Osteoblast (primary cell): ENCODE measurements at regions not wholly inside any gene's neighbourhood (a gene's known extent, or its start where the extent isn't known, plus 50 kb on each side); places are given as distances from the start of the nearest gene placed in this dataset.

Experiments used
- DNase-seq: peaks from one replicate; pipeline ENCODE4 v3.0.0; 2011; ENCODE audit warnings: low spot score, mixed read lengths; ENCODE audit not compliant: insufficient read length; ENCODE audit errors: missing footprints
- H2AFZ ChIP-seq: 2 replicates; pipeline ENCODE4 v1.6.0; 2011; ENCODE audit warnings: mild to moderate bottlenecking, low read length
- H3K27ac ChIP-seq: 2 replicates; pipeline ENCODE4 v1.5.1; 2011; ENCODE audit warnings: mild to moderate bottlenecking, low read depth, low read length, moderate library complexity
- H3K27me3 ChIP-seq: 2 replicates; pipeline ENCODE4 v1.6.0; 2012; ENCODE audit warnings: mild to moderate bottlenecking, control low read depth, inconsistent platforms, low read length, moderate library complexity; ENCODE audit not compliant: insufficient read depth
- H3K36me3 ChIP-seq: 2 replicates; pipeline ENCODE4 v1.5.1; 2011; ENCODE audit warnings: mild to moderate bottlenecking, low read length, control low read depth, moderate library complexity; ENCODE audit not compliant: insufficient read depth
- H3K4me1 ChIP-seq: 2 replicates; pipeline ENCODE4 v1.5.1; 2011; ENCODE audit warnings: mild to moderate bottlenecking, low read length, control low read depth, moderate library complexity; ENCODE audit not compliant: insufficient read depth
- H3K4me2 ChIP-seq: 2 replicates; pipeline ENCODE4 v1.6.0; 2011; ENCODE audit warnings: mild to moderate bottlenecking, low read length; ENCODE audit not compliant: insufficient read depth
- H3K4me3 ChIP-seq: fragments of 200-600 bp; sonication (generic); 3 replicates; pipeline ENCODE4 v1.5.1; 2012; ENCODE audit warnings: mild to moderate bottlenecking, low read length, inconsistent platforms; ENCODE audit not compliant: insufficient read depth
- H3K79me2 ChIP-seq: 2 replicates; pipeline ENCODE4 v1.6.0; 2012; ENCODE audit warnings: mild to moderate bottlenecking, low read length, control low read depth, inconsistent platforms; ENCODE audit not compliant: insufficient read depth
- H3K9me3 ChIP-seq: 2 replicates; pipeline ENCODE4 v1.5.1; 2011; ENCODE audit warnings: low read depth, low read length, control low read depth
- H4K20me1 ChIP-seq: 2 replicates; pipeline ENCODE4 v1.6.0; 2012; ENCODE audit warnings: mild to moderate bottlenecking, low read length, control low read depth; ENCODE audit not compliant: insufficient read depth
- TF ChIP-seq, protein P1 (sequence below): IDR thresholded peaks from 2 replicates; pipeline ENCODE4 v1.5.1; 2011; ENCODE audit warnings: mild to moderate bottlenecking, low read depth, low read length, moderate library complexity; ENCODE audit errors: extremely low read depth

DNA sequence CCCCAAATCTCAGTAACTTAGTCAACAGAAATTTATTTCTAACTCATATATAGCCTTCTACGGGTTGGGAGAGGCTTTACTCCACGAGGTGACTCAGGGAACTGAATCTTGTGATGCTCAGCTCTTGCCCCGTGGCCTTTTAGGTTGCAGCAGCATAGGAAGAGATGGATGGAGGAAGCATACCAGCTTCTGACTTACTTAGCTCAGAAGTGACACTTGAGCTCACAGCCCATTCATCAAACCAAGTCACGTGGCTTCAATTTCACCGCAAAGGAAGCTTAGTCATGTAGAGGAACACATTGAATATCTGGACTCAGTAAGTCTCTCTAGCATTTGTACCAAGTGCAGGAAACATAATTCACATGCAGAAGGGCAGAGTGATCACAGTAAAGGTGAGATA is 124.1 kb upstream of the KCNN2 start:
- peaks cover 2% of the 10 kb centered on the region for H3K9me3 ChIP-seq
- no peak for DNase-seq
- H4K20me1 ChIP-seq = no peaks in the 10 kb centered on the region
- no peak overlapping the region for H3K27ac ChIP-seq
- TF ChIP-seq, protein P1, sequence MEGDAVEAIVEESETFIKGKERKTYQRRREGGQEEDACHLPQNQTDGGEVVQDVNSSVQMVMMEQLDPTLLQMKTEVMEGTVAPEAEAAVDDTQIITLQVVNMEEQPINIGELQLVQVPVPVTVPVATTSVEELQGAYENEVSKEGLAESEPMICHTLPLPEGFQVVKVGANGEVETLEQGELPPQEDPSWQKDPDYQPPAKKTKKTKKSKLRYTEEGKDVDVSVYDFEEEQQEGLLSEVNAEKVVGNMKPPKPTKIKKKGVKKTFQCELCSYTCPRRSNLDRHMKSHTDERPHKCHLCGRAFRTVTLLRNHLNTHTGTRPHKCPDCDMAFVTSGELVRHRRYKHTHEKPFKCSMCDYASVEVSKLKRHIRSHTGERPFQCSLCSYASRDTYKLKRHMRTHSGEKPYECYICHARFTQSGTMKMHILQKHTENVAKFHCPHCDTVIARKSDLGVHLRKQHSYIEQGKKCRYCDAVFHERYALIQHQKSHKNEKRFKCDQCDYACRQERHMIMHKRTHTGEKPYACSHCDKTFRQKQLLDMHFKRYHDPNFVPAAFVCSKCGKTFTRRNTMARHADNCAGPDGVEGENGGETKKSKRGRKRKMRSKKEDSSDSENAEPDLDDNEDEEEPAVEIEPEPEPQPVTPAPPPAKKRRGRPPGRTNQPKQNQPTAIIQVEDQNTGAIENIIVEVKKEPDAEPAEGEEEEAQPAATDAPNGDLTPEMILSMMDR = no peak
- no peaks in the 10 kb centered on the region for H3K27me3 ChIP-seq
- no peak overlapping the region for H2AFZ ChIP-seq
- no peaks in the 10 kb centered on the region for H3K4me1 ChIP-seq
- no peak overlapping the region for H3K4me2 ChIP-seq
- no peaks in the 10 kb centered on the region for H3K79me2 ChIP-seq
- no peak overlapping the region for H3K4me3 ChIP-seq
- H3K36me3 ChIP-seq = no peaks in the 10 kb centered on the region

DNA sequence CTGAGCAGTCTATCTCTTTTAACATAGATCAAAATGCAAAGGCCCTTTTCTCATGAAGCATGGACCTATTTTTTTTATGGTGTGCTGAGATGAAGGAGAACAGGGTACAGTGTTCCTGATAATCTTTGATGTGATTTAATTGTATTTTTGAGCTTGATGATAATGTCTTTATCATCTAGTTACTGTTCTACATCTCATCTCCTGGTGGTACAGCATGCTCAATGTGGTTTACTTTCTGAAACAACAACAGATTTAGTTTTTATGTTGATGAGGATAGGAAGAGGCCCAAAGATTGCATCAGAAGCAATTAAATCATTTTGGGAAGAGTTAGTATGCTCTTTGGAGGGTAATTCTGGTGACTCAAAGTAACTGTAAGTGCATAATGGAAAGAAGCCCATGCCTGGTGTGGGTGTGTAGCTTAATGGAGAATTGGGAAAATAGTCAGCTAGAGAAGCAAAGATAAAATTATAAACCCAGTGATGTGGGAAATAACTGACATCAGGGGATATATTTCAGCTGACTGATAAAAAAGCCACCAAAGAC is 123.0 kb upstream of the KCNN2 start:
- Histone ChIP-seq H3K4me3 (no peak overlapping the region), H3K36me3 (no peaks in the 10 kb centered on the region), H3K4me1 (no peaks in the 10 kb centered on the region), H3K27ac (no peak overlapping the region), H2AFZ (no peak overlapping the region), H3K79me2 (no peaks in the 10 kb centered on the region), H4K20me1 (no peaks in the 10 kb centered on the region), H3K4me2 (no peak overlapping the region), H3K27me3 (no peaks in the 10 kb centered on the region), H3K9me3 (peaks cover 2% of the 10 kb centered on the region)
- no peak for DNase-seq
- TF ChIP-seq, protein P1 = no peak

DNA sequence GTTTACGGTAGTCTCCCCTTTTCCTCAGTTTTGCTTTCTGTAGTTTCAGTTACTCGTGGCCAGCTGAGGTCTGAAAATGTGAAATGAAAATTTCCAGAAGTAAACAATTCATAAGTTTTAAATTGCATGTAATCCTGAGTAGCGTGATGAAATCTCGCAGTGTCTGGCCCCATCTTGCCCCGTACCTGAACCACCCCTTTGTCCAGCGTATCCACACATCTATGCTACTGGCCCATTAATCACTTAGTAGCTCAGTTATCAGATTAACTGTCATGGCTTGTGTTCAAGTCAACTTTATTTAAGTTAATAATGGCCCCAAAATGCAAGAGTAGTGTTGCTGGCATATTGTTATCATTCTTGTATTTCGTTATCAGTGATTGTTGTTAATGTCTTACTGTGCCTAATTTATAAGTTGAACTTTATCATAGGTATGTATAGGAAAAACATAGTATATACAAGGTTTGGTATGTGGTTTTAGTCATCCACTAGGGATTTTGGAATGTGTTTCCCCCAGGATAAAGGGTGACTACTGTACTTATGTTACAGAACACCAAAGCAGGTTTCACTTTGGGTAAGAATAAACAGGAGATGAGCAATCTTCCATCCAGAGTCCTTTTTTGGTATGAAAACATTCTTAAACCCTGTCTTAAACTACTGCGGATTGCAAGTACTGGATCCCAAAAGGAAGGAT is 118.4 kb upstream of the KCNN2 start:
- no peaks in the 10 kb centered on the region for H3K9me3 ChIP-seq
- H3K4me1 ChIP-seq = no peaks in the 10 kb centered on the region
- no peak overlapping the region for H3K4me2 ChIP-seq
- DNase-seq = no peak
- H2AFZ ChIP-seq = no peak overlapping the region
- no peaks in the 10 kb centered on the region for H3K36me3 ChIP-seq
- H3K79me2 ChIP-seq = no peaks in the 10 kb centered on the region
- no peak overlapping the region for H3K4me3 ChIP-seq
- TF ChIP-seq, protein P1 = no peak
- no peaks in the 10 kb centered on the region for H4K20me1 ChIP-seq
- H3K27ac ChIP-seq = no peak overlapping the region
- no peaks in the 10 kb centered on the region for H3K27me3 ChIP-seq

DNA sequence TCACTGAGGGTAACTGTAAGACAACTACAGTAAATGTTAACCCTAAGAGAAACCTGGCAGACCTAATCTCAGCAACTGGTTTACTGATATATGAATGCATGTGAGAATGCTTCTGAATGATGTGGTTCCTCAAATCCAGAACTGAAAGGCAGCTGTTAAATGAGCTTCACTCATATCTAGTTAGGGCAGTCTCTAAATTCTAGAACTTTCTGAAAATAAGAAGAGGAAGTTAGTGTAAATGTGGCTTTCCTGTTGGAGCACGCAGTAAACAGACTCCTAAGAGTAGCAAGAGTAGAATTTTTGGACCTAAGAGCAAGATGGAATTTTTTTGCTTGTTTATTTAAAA is 117.9 kb upstream of the KCNN2 start:
- Histone ChIP-seq H3K9me3 (no peaks in the 10 kb centered on the region), H3K4me1 (no peaks in the 10 kb centered on the region), H3K4me2 (no peak overlapping the region), H3K27me3 (no peaks in the 10 kb centered on the region), H3K79me2 (no peaks in the 10 kb centered on the region), H2AFZ (no peak overlapping the region), H3K4me3 (no peak overlapping the region), H3K27ac (no peak overlapping the region), H3K36me3 (no peaks in the 10 kb centered on the region), H4K20me1 (no peaks in the 10 kb centered on the region)
- TF ChIP-seq, protein P1 = no peak
- DNase-seq = no peak
